HepG2 (cell line): ENCODE measurements at regions not wholly inside any gene's neighbourhood (a gene's known extent, or its start where the extent isn't known, plus 50 kb on each side); places are given as distances from the start of the nearest gene placed in this dataset.

ENCODE experiments used
- ATAC-seq: fragments of 200-7000 bp; cut with Tn5 transposase; 3 replicates; pipeline ENCODE4 v1.9.1; 2020; ENCODE audit warnings: mild to moderate bottlenecking, moderate library complexity
- BruUV-seq: library from RNA; stranded (reverse); fragments of 400-500 nt; replicated peaks from 2 replicates; lab custom pipeline; 2021; lab: Mats Ljungman, UMichigan
- CTCF ChIA-PET: fragments of 300-600 bp; formaldehyde crosslinking; extraction: SDS; loops from one replicate; lab custom pipeline; 2021; ENCODE audit warnings: low total read pairs, inconsistent platforms, low intra/inter-chr PET ratio; lab: Yijun Ruan, JAX
- POLR2A ChIA-PET: fragments of 350-600 bp; sonication (Branson Sonifier 250); formaldehyde crosslinking; loops from one replicate; lab custom pipeline; 2020; ENCODE audit warnings: antibody characterized with exemption, inconsistent platforms; lab: Yijun Ruan, JAX
- DNase-seq: peaks from one replicate; pipeline ENCODE4 v3.0.0-alpha.2; 2015; ENCODE audit warnings: low spot score
- FAIRE-seq: peaks from 3 replicates; lab custom pipeline; 2011; peaks lifted over from hg19 to GRCh38; lab: Jason Lieb, UNC
- H2AFZ ChIP-seq: one replicate; pipeline ENCODE4 v1.6.1; 2011; ENCODE audit warnings: low read length, inconsistent platforms
- H3K27ac ChIP-seq: fragments of 300-600 bp; 3 replicates; pipeline ENCODE4 v1.8.0; 2011; ENCODE audit warnings: mixed run types, mild to moderate bottlenecking, mixed read lengths, low read length, inconsistent platforms; ENCODE audit not compliant: insufficient read depth; ENCODE audit errors: extremely low read length
- H3K27me3 ChIP-seq, 2 experiments: fragments of 200-600 bp in 1 of 2; 2 replicates in 1 of 2; 3 replicates in 1 of 2; pipeline versions ENCODE4 v1.6.0 to v1.8.0; 2011; ENCODE audit warnings: low read length in 2 of 2, mild to moderate bottlenecking in 2 of 2, moderate library complexity in 2 of 2, inconsistent platforms in 1 of 2; ENCODE audit not compliant: insufficient read depth in 2 of 2, control insufficient read depth in 1 of 2
- H3K36me3 ChIP-seq, 2 experiments: fragments of 200-600 bp in 1 of 2; replicated peaks in 1 of 2; 2 replicates in 1 of 2; 3 replicates in 1 of 2; pipeline versions ENCODE4 v1.5.1 to v1.8.0; 2011; ENCODE audit warnings: low read length in 2 of 2, inconsistent platforms in 1 of 2; ENCODE audit not compliant: insufficient read depth in 2 of 2, control insufficient read depth in 1 of 2
- H3K4me1 ChIP-seq: 2 replicates; pipeline ENCODE4 v1.5.1; 2012; ENCODE audit warnings: low read length, inconsistent platforms; ENCODE audit not compliant: insufficient read depth
- H3K4me2 ChIP-seq: 2 replicates; pipeline ENCODE4 v1.6.0; 2011; ENCODE audit warnings: low read depth, low read length, inconsistent platforms
- H3K4me3 ChIP-seq, 3 experiments: fragments of 200-600 bp in 1 of 3; sonication (generic), shearing (Covaris generic) in 1 of 3; replicated peaks in 1 of 3; 2 replicates each; pipeline ENCODE4 v1.5.1; 2011 to 2016; ENCODE audit warnings: low read length in 3 of 3, inconsistent platforms in 2 of 3, low read depth in 2 of 3, mild to moderate bottlenecking in 2 of 3, control low read depth in 1 of 3, mixed read lengths in 1 of 3; ENCODE audit not compliant: insufficient read depth in 1 of 3
- H3K79me2 ChIP-seq: one replicate; pipeline ENCODE4 v1.6.1; 2011; ENCODE audit warnings: low read length, inconsistent platforms; ENCODE audit not compliant: insufficient read depth
- H3K9ac ChIP-seq: 2 replicates; pipeline ENCODE4 v1.6.0; 2011; ENCODE audit warnings: mild to moderate bottlenecking, low read depth, low read length, inconsistent platforms; ENCODE audit not compliant: insufficient read depth
- H3K9me3 ChIP-seq: 2 replicates; pipeline ENCODE4 v1.5.1; 2012; ENCODE audit warnings: mild to moderate bottlenecking, low read length
- H4K20me1 ChIP-seq: 2 replicates; pipeline ENCODE4 v1.6.0; 2011; ENCODE audit warnings: inconsistent platforms, mild to moderate bottlenecking, low read length, moderate library complexity; ENCODE audit not compliant: insufficient read depth
- AHR ChIP-seq: IDR thresholded peaks from 2 replicates; pipeline ENCODE4 v1.6.1; 2018; ENCODE audit warnings: missing genetic modification reagents, missing compliant biosample characterization
- CAMTA2 ChIP-seq: sonication (generic); formaldehyde crosslinking; IDR thresholded peaks from 2 replicates; pipeline ENCODE4 v1.4.0; 2020; ENCODE audit warnings: mild to moderate bottlenecking, missing genetic modification reagents, borderline replicate concordance
- FOXK1 ChIP-seq: sonication (generic); formaldehyde crosslinking; IDR thresholded peaks from 2 replicates; pipeline ENCODE4 v1.4.0; 2020; ENCODE audit warnings: low read depth, missing genetic modification reagents, borderline replicate concordance
- HNRNPH1 ChIP-seq: fragments of 200-400 bp; formaldehyde crosslinking; optimal IDR thresholded peaks from 2 replicates; pipeline ENCODE3; 2017; ENCODE audit warnings: mild to moderate bottlenecking, low read depth, low read length
- NONO ChIP-seq, 2 experiments: fragments of 450-650 bp in 1 of 2; sonication (generic) in 1 of 2; formaldehyde crosslinking in 1 of 2; IDR thresholded peaks in 1 of 2; conservative IDR thresholded peaks in 1 of 2; 2 replicates each; pipeline versions ENCODE4 v1.6.1 to v1.8.0; 2017 to 2022; ENCODE audit warnings: mild to moderate bottlenecking in 1 of 2, missing genetic modification reagents in 1 of 2, moderate library complexity in 1 of 2
- NRL ChIP-seq: sonication (generic); formaldehyde crosslinking; IDR thresholded peaks from 2 replicates; pipeline ENCODE4 v1.5.0; 2020; ENCODE audit warnings: missing genetic modification reagents, mild to moderate bottlenecking, moderate library complexity, borderline replicate concordance
- PPARG ChIP-seq: conservative IDR thresholded peaks from 2 replicates; pipeline ENCODE4 v1.6.1; 2016; ENCODE audit warnings: missing biosample characterization, missing genetic modification reagents
- TOE1 ChIP-seq: sonication (generic); formaldehyde crosslinking; IDR thresholded peaks from 2 replicates; pipeline ENCODE4 v1.4.0; 2020; ENCODE audit warnings: mild to moderate bottlenecking, missing genetic modification reagents
- ZFP36L1 ChIP-seq: sonication (generic); formaldehyde crosslinking; IDR thresholded peaks from 2 replicates; pipeline ENCODE4 v1.8.0; 2022; ENCODE audit warnings: mild to moderate bottlenecking, missing genetic modification reagents, moderate library complexity
- ZNF496 ChIP-seq: sonication (generic); formaldehyde crosslinking; IDR thresholded peaks from 2 replicates; pipeline ENCODE4 v1.8.1; 2023; ENCODE audit warnings: mild to moderate bottlenecking, moderate library complexity, missing genetic modification reagents; ENCODE audit not compliant: insufficient replicate concordance
- ZNF768 ChIP-seq: sonication (generic); formaldehyde crosslinking; IDR thresholded peaks from 2 replicates; pipeline ENCODE4 v1.4.0; 2020; ENCODE audit warnings: missing genetic modification reagents
- WGBS: methylation state at CpG from one replicate; pipeline ENCODE4 v1.1.6; 2017; ENCODE audit warnings: low lambda C conversion rate; 5-methylcytosine and 5-hydroxymethylcytosine counted together
- in situ Hi-C: cut with HindIII; loops from 2 replicates; pipeline ENCODE4 v1.10.0; 2017; ENCODE audit warnings: low pct_unique_long_range_greater_than_20kb; ENCODE audit not compliant: extremely low pct_ligation_motif_present
- intact Hi-C: fragments of 100-400 bp; cut with micrococcal nuclease; formaldehyde crosslinking; loops from one replicate; pipeline ENCODE4 v1.10.0; 2022; ENCODE audit not compliant: unreplicated experiment
- TF ChIP-seq, protein P1 (sequence below): sonication (generic); formaldehyde crosslinking; IDR thresholded peaks from 2 replicates; pipeline ENCODE4 v1.4.0; 2020; ENCODE audit warnings: missing genetic modification reagents
- TF ChIP-seq, protein P2 (sequence below): sonication (generic); formaldehyde crosslinking; IDR thresholded peaks from 2 replicates; pipeline ENCODE4 v1.4.0; 2020; ENCODE audit warnings: missing genetic modification reagents
- TF ChIP-seq, protein P3 (sequence below): sonication (generic); formaldehyde crosslinking; IDR thresholded peaks from 2 replicates; pipeline ENCODE4 v1.5.0; 2020; ENCODE audit warnings: missing genetic modification reagents

DNA sequence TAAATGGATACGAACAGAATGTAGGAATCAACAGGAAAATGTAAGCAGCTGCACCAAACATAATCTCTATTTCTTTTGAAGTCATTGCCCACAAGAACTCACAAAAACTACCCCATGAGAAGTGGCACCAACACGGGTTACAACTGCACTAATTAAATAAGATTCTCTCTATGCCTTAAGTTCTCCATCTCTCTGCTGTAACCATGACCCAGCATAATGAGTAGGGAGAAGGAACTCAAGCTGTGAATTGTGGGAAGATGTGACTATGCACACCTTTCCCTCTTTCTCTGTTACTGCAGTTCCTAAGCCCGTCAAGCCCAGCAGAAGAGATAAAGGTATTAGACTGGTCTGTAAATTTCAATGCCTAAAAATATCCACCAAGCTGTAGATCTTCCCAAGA, 614.0 kb downstream of the USP25 start (continued):
- TF ChIP-seq, protein P1, sequence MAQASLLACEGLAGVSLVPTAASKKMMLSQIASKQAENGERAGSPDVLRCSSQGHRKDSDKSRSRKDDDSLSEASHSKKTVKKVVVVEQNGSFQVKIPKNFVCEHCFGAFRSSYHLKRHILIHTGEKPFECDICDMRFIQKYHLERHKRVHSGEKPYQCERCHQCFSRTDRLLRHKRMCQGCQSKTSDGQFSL (CRISPR knock-in tag): no peak
- TF ChIP-seq, protein P2, sequence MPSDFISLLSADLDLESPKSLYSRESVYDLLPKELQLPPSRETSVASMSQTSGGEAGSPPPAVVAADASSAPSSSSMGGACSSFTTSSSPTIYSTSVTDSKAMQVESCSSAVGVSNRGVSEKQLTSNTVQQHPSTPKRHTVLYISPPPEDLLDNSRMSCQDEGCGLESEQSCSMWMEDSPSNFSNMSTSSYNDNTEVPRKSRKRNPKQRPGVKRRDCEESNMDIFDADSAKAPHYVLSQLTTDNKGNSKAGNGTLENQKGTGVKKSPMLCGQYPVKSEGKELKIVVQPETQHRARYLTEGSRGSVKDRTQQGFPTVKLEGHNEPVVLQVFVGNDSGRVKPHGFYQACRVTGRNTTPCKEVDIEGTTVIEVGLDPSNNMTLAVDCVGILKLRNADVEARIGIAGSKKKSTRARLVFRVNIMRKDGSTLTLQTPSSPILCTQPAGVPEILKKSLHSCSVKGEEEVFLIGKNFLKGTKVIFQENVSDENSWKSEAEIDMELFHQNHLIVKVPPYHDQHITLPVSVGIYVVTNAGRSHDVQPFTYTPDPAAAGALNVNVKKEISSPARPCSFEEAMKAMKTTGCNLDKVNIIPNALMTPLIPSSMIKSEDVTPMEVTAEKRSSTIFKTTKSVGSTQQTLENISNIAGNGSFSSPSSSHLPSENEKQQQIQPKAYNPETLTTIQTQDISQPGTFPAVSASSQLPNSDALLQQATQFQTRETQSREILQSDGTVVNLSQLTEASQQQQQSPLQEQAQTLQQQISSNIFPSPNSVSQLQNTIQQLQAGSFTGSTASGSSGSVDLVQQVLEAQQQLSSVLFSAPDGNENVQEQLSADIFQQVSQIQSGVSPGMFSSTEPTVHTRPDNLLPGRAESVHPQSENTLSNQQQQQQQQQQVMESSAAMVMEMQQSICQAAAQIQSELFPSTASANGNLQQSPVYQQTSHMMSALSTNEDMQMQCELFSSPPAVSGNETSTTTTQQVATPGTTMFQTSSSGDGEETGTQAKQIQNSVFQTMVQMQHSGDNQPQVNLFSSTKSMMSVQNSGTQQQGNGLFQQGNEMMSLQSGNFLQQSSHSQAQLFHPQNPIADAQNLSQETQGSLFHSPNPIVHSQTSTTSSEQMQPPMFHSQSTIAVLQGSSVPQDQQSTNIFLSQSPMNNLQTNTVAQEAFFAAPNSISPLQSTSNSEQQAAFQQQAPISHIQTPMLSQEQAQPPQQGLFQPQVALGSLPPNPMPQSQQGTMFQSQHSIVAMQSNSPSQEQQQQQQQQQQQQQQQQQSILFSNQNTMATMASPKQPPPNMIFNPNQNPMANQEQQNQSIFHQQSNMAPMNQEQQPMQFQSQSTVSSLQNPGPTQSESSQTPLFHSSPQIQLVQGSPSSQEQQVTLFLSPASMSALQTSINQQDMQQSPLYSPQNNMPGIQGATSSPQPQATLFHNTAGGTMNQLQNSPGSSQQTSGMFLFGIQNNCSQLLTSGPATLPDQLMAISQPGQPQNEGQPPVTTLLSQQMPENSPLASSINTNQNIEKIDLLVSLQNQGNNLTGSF (CRISPR knock-in tag): no peak
- TF ChIP-seq TOE1 (CRISPR knock-in tag): no peak

DNA sequence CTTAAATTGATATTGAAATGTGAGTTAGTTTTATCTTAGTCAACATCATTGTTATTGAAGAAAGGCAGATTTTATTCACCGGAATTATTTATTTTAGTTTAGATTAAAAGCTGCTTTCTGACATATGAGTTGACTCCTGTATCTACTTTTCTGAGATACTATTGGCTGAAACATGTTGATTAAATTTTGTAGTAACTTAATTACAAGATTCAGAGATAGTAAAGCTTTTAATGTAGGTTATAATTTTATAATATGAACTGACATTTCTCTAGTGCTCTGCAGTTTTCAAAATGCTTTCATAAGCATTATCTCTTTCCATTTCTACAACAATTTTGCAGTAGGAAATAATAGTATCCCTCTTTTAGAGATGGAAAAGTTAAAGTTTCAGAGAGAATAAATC, 616.0 kb downstream of the USP25 start:
- in situ Hi-C loops: loop anchor here (25.0 kb wide), 1 partner anchor 458 kb away; no protein-coding TSS in a partner anchor
- FAIRE-seq: no peak
- TF ChIP-seq NRL (no peak), ZFP36L1 (no peak), HNRNPH1 (no peak), NONO (IDR thresholded peaks at IDR 0.05) (no peak), NONO (CRISPR knock-in tag; conservative IDR thresholded peaks at IDR 0.05) (no peak), FOXK1 (CRISPR knock-in tag) (no peak), CAMTA2 (CRISPR knock-in tag) (no peak), ZNF768 (CRISPR knock-in tag) (no peak), AHR (CRISPR knock-in tag) (no peak), ZNF496 (CRISPR knock-in tag) (no peak), PPARG (no peak)
- TF ChIP-seq, protein P3, sequence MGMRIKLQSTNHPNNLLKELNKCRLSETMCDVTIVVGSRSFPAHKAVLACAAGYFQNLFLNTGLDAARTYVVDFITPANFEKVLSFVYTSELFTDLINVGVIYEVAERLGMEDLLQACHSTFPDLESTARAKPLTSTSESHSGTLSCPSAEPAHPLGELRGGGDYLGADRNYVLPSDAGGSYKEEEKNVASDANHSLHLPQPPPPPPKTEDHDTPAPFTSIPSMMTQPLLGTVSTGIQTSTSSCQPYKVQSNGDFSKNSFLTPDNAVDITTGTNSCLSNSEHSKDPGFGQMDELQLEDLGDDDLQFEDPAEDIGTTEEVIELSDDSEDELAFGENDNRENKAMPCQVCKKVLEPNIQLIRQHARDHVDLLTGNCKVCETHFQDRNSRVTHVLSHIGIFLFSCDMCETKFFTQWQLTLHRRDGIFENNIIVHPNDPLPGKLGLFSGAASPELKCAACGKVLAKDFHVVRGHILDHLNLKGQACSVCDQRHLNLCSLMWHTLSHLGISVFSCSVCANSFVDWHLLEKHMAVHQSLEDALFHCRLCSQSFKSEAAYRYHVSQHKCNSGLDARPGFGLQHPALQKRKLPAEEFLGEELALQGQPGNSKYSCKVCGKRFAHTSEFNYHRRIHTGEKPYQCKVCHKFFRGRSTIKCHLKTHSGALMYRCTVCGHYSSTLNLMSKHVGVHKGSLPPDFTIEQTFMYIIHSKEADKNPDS (CRISPR knock-in tag): no peak

More for the DNA sequence above, 616.0 kb downstream of the USP25 start:
- ATAC-seq: no peak
- H3K4me1 ChIP-seq: no peaks in the 10 kb centered on the region
- no peak overlapping the region for H2AFZ ChIP-seq
- H3K4me3 ChIP-seq: no peak overlapping the region
- CTCF ChIA-PET: no interaction called here
- WGBS: 84% methylated on average over 1 of the region's 1 CpG
- H3K9ac ChIP-seq: no peak overlapping the region
- DNase-seq: no peak
- no peak overlapping the region for H3K27ac ChIP-seq
- H3K36me3 ChIP-seq: no peaks in the 10 kb centered on the region
- H3K79me2 ChIP-seq: no peaks in the 10 kb centered on the region
- no peak overlapping the region for H3K4me2 ChIP-seq
- intact Hi-C loops: no loop called here
- POLR2A ChIA-PET: no interaction called here
- H3K27me3 ChIP-seq: no peaks in the 10 kb centered on the region
- H3K9me3 ChIP-seq: no peaks in the 10 kb centered on the region
- H4K20me1 ChIP-seq: no peaks in the 10 kb centered on the region
- no TSS peak for BruUV-seq
